ENCODE measurements at regions not wholly inside any gene's neighbourhood (a gene's known extent, or its start where the extent isn't known, plus 50 kb on each side); places are given as distances from the start of the nearest gene placed in this dataset.

- H3K27me3 ChIP-seq (ENCODE audit: control insufficient read depth, insufficient read depth, low read length) = no peaks in the 10 kb centered on the region
- H3K9me3 ChIP-seq (ENCODE audit: control insufficient read depth, insufficient read depth, low read length) = no peaks in the 10 kb centered on the region
- H3K27ac ChIP-seq (ENCODE audit: low read length) = no peak overlapping the region
- DNase-seq (ENCODE audit: low read depth, low spot score) = no peak
- H3K36me3 ChIP-seq (ENCODE audit: control insufficient read depth, insufficient read depth, low read length) = no peaks in the 10 kb centered on the region
- WGBS (ENCODE audit: insufficient coverage, insufficient read length) = no CpG with 5 or more reads among the region's 4 CpGs
- no peaks in the 10 kb centered on the region for H3K4me1 ChIP-seq (ENCODE audit: control insufficient read depth, insufficient read depth, low read length)
- no peak overlapping the region for H3K4me3 ChIP-seq (ENCODE audit: low read length)
Observed at GRCh38 chr2:440403-440740, 152.5 kb upstream of the ALKAL2 start.

- Histone ChIP-seq H3K4me3 (ENCODE audit: low read length) (no peak overlapping the region), H3K27ac (ENCODE audit: low read length) (no peak overlapping the region), H3K4me1 (ENCODE audit: control insufficient read depth, insufficient read depth, low read length) (no peaks in the 10 kb centered on the region), H3K9me3 (ENCODE audit: control insufficient read depth, insufficient read depth, low read length) (no peaks in the 10 kb centered on the region), H3K36me3 (ENCODE audit: control insufficient read depth, insufficient read depth, low read length) (no peaks in the 10 kb centered on the region), H3K27me3 (ENCODE audit: control insufficient read depth, insufficient read depth, low read length) (no peaks in the 10 kb centered on the region)
- no peak for DNase-seq (ENCODE audit: low read depth, low spot score)
- no CpG with 5 or more reads among the region's 24 CpGs for WGBS (ENCODE audit: insufficient coverage, insufficient read length)
Observed at GRCh38 chr2:439556-440402, 151.9 kb upstream of the ALKAL2 start.

- no peaks in the 10 kb centered on the region for H3K36me3 ChIP-seq (ENCODE audit: control insufficient read depth, insufficient read depth, low read length)
- no CpG with 5 or more reads among the region's 17 CpGs for WGBS (ENCODE audit: insufficient coverage, insufficient read length)
- no peaks in the 10 kb centered on the region for H3K9me3 ChIP-seq (ENCODE audit: control insufficient read depth, insufficient read depth, low read length)
- no peak overlapping the region for H3K27ac ChIP-seq (ENCODE audit: low read length)
- DNase-seq (ENCODE audit: low read depth, low spot score) = no peak
- no peaks in the 10 kb centered on the region for H3K4me1 ChIP-seq (ENCODE audit: control insufficient read depth, insufficient read depth, low read length)
- no peaks in the 10 kb centered on the region for H3K27me3 ChIP-seq (ENCODE audit: control insufficient read depth, insufficient read depth, low read length)
- H3K4me3 ChIP-seq (ENCODE audit: low read length) = no peak overlapping the region
Observed at GRCh38 chr2:439077-439476, 151.2 kb upstream of the ALKAL2 start.

- H3K4me3 ChIP-seq (ENCODE audit: low read length) = no peak overlapping the region
- WGBS (ENCODE audit: insufficient coverage, insufficient read length) = no CpG with 5 or more reads among the region's 15 CpGs
Observed at GRCh38 chr2:437756-438393, 150.0 kb upstream of the ALKAL2 start.

GRCh38 chr2:437180-437579, 149.3 kb upstream of the ALKAL2 start:
- no CpG with 5 or more reads among the region's 5 CpGs for WGBS (ENCODE audit: insufficient coverage, insufficient read length)
- no peak overlapping the region for H3K27ac ChIP-seq (ENCODE audit: low read length)
- no peaks in the 10 kb centered on the region for H3K9me3 ChIP-seq (ENCODE audit: control insufficient read depth, insufficient read depth, low read length)
- no peak overlapping the region for H3K4me3 ChIP-seq (ENCODE audit: low read length)
- no peaks in the 10 kb centered on the region; the same call in 1 of the 2 replicates for H3K4me1 ChIP-seq (ENCODE audit: control insufficient read depth, insufficient read depth, low read length)
- H3K27me3 ChIP-seq (ENCODE audit: control insufficient read depth, insufficient read depth, low read length) = no peaks in the 10 kb centered on the region
- no peaks in the 10 kb centered on the region for H3K36me3 ChIP-seq (ENCODE audit: control insufficient read depth, insufficient read depth, low read length)
- no peak for DNase-seq (ENCODE audit: low read depth, low spot score)

More at GRCh38 chr2:437756-438393, 150.0 kb upstream of the ALKAL2 start:
- no peaks in the 10 kb centered on the region for H3K36me3 ChIP-seq (ENCODE audit: control insufficient read depth, insufficient read depth, low read length)
- no peak overlapping the region for H3K27ac ChIP-seq (ENCODE audit: low read length)
- H3K27me3 ChIP-seq (ENCODE audit: control insufficient read depth, insufficient read depth, low read length) = no peaks in the 10 kb centered on the region
- no peaks in the 10 kb centered on the region; the same call in 1 of the 2 replicates for H3K4me1 ChIP-seq (ENCODE audit: control insufficient read depth, insufficient read depth, low read length)
- DNase-seq (ENCODE audit: low read depth, low spot score) = no peak
- no peaks in the 10 kb centered on the region for H3K9me3 ChIP-seq (ENCODE audit: control insufficient read depth, insufficient read depth, low read length)

- Histone ChIP-seq H3K4me1 (ENCODE audit: control insufficient read depth, insufficient read depth, low read length) (no peaks in the 10 kb centered on the region; the same call in 1 of the 2 replicates), H3K4me3 (ENCODE audit: low read length) (no peak overlapping the region), H3K27ac (ENCODE audit: low read length) (no peak overlapping the region), H3K27me3 (ENCODE audit: control insufficient read depth, insufficient read depth, low read length) (no peaks in the 10 kb centered on the region), H3K36me3 (ENCODE audit: control insufficient read depth, insufficient read depth, low read length) (no peaks in the 10 kb centered on the region), H3K9me3 (ENCODE audit: control insufficient read depth, insufficient read depth, low read length) (no peaks in the 10 kb centered on the region)
- no CpG with 5 or more reads among the region's 14 CpGs for WGBS (ENCODE audit: insufficient coverage, insufficient read length)
- DNase-seq (ENCODE audit: low read depth, low spot score) = no peak
Observed at GRCh38 chr2:436205-436604, 148.3 kb upstream of the ALKAL2 start.

GRCh38 chr2:434625-435024, 146.7 kb upstream of the ALKAL2 start:
- no peak overlapping the region for H3K27ac ChIP-seq (ENCODE audit: low read length)
- no peak for DNase-seq (ENCODE audit: low read depth, low spot score)
- H3K27me3 ChIP-seq (ENCODE audit: control insufficient read depth, insufficient read depth, low read length) = no peaks in the 10 kb centered on the region
- no peaks in the 10 kb centered on the region for H3K9me3 ChIP-seq (ENCODE audit: control insufficient read depth, insufficient read depth, low read length)
- H3K4me1 ChIP-seq (ENCODE audit: control insufficient read depth, insufficient read depth, low read length) = no peaks in the 10 kb centered on the region; the same call in 1 of the 2 replicates
- H3K36me3 ChIP-seq (ENCODE audit: control insufficient read depth, insufficient read depth, low read length) = no peaks in the 10 kb centered on the region
- H3K4me3 ChIP-seq (ENCODE audit: low read length) = no peak overlapping the region

- DNase-seq (ENCODE audit: low read depth, low spot score) = no peak
- Histone ChIP-seq H3K9me3 (ENCODE audit: control insufficient read depth, insufficient read depth, low read length) (no peaks in the 10 kb centered on the region), H3K4me3 (ENCODE audit: low read length) (no peak overlapping the region), H3K27me3 (ENCODE audit: control insufficient read depth, insufficient read depth, low read length) (no peaks in the 10 kb centered on the region), H3K4me1 (ENCODE audit: control insufficient read depth, insufficient read depth, low read length) (no peaks in the 10 kb centered on the region; the same call in 1 of the 2 replicates), H3K27ac (ENCODE audit: low read length) (no peak overlapping the region), H3K36me3 (ENCODE audit: control insufficient read depth, insufficient read depth, low read length) (no peaks in the 10 kb centered on the region)
- WGBS (ENCODE audit: insufficient coverage, insufficient read length) = no CpG with 5 or more reads among the region's 4 CpGs
Observed at GRCh38 chr2:433216-433615, 145.3 kb upstream of the ALKAL2 start.

- WGBS (ENCODE audit: insufficient coverage, insufficient read length) = no CpG with 5 or more reads among the region's 20 CpGs
- no peaks in the 10 kb centered on the region; the same call in 1 of the 2 replicates for H3K4me1 ChIP-seq (ENCODE audit: control insufficient read depth, insufficient read depth, low read length)
- no peak overlapping the region for H3K4me3 ChIP-seq (ENCODE audit: low read length)
- H3K27ac ChIP-seq (ENCODE audit: low read length) = no peak overlapping the region
- no peaks in the 10 kb centered on the region for H3K27me3 ChIP-seq (ENCODE audit: control insufficient read depth, insufficient read depth, low read length)
- no peaks in the 10 kb centered on the region for H3K36me3 ChIP-seq (ENCODE audit: control insufficient read depth, insufficient read depth, low read length)
- H3K9me3 ChIP-seq (ENCODE audit: control insufficient read depth, insufficient read depth, low read length) = no peaks in the 10 kb centered on the region
- DNase-seq (ENCODE audit: low read depth, low spot score) = no peak
Observed at GRCh38 chr2:430291-431040, 142.6 kb upstream of the ALKAL2 start.

- DNase-seq (ENCODE audit: low read depth, low spot score) = no peak
- H3K27ac ChIP-seq (ENCODE audit: low read length) = no peak overlapping the region
- WGBS (ENCODE audit: insufficient coverage, insufficient read length) = no CpG with 5 or more reads among the region's 19 CpGs
- no peaks in the 10 kb centered on the region for H3K36me3 ChIP-seq (ENCODE audit: control insufficient read depth, insufficient read depth, low read length)
- H3K4me1 ChIP-seq (ENCODE audit: control insufficient read depth, insufficient read depth, low read length) = no peaks in the 10 kb centered on the region; the same call in 1 of the 2 replicates
- H3K9me3 ChIP-seq (ENCODE audit: control insufficient read depth, insufficient read depth, low read length) = no peaks in the 10 kb centered on the region
- H3K4me3 ChIP-seq (ENCODE audit: low read length) = no peak overlapping the region
- no peaks in the 10 kb centered on the region for H3K27me3 ChIP-seq (ENCODE audit: control insufficient read depth, insufficient read depth, low read length)
Observed at GRCh38 chr2:429575-430254, 141.8 kb upstream of the ALKAL2 start.

Data from iPS DF 6.9 (cell line).